SK-N-SH (cell line): ENCODE measurements at regions not wholly inside any gene's neighbourhood (a gene's known extent, or its start where the extent isn't known, plus 50 kb on each side); places are given as distances from the start of the nearest gene placed in this dataset.

Experiments
- CTCF ChIA-PET: fragments of 300-600, 350-600 bp; formaldehyde crosslinking; extraction: SDS; loops from one replicate; lab custom pipeline; 2021; lab: Yijun Ruan, JAX
- POLR2A ChIA-PET: fragments of 350-600 bp; sonication (Branson Sonifier 250); formaldehyde crosslinking; extraction: SDS; loops from one replicate; lab custom pipeline; 2020; ENCODE audit warnings: antibody characterized with exemption, inconsistent platforms; lab: Yijun Ruan, JAX
- DNase-seq: peaks from one replicate; pipeline ENCODE4 v3.0.0; 2012
- H2AFZ ChIP-seq: fragments of 200-600 bp; sonication (generic); 2 replicates; pipeline ENCODE4 v1.8.1; 2016; ENCODE audit warnings: antibody characterized with exemption, mild to moderate bottlenecking, low read depth
- H3F3A ChIP-seq: fragments of 200-600 bp; sonication (generic); replicated peaks from 2 replicates; pipeline ENCODE3; 2016; ENCODE audit warnings: antibody characterized with exemption, mild to moderate bottlenecking; ENCODE audit not compliant: insufficient read depth
- H3K27ac ChIP-seq, 2 experiments: fragments of 200-500 bp in 1 of 2; fragments of 200-600 bp in 1 of 2; sonication (Bioruptor generic) in 1 of 2; sonication (generic), shearing (Covaris generic) in 1 of 2; 2 replicates each; pipeline versions ENCODE4 v1.5.1 to v1.6.1; 2014 to 2016; ENCODE audit warnings: low read depth in 2 of 2, inconsistent platforms in 1 of 2, low read length in 1 of 2, mild to moderate bottlenecking in 1 of 2, mixed read lengths in 1 of 2
- H3K27me3 ChIP-seq: fragments of 200-600 bp; sonication (generic), shearing (Covaris generic); 2 replicates; pipeline ENCODE4 v1.6.1; 2016; ENCODE audit warnings: mixed run types; ENCODE audit not compliant: insufficient read depth
- H3K36me3 ChIP-seq, 2 experiments: fragments of 200-500 bp in 1 of 2; fragments of 200-600 bp in 1 of 2; sonication (Bioruptor generic) in 1 of 2; sonication (generic) in 1 of 2; replicated peaks in 1 of 2; 2 replicates each; pipeline versions ENCODE3 to v1.5.1; 2014 to 2016; ENCODE audit warnings: low read length in 1 of 2, mild to moderate bottlenecking in 1 of 2; ENCODE audit not compliant: insufficient read depth in 2 of 2, control insufficient read depth in 1 of 2
- H3K4me1 ChIP-seq, 2 experiments: fragments of 200-500 bp in 1 of 2; fragments of 200-600 bp in 1 of 2; sonication (Bioruptor generic) in 1 of 2; sonication (generic), shearing (Covaris generic) in 1 of 2; 2 replicates each; pipeline versions ENCODE4 v1.5.1 to v1.6.1; 2014 to 2016; ENCODE audit warnings: low read depth in 1 of 2, low read length in 1 of 2, mixed run types in 1 of 2; ENCODE audit not compliant: insufficient read depth in 2 of 2, control insufficient read depth in 1 of 2
- H3K4me2 ChIP-seq: fragments of 200-600 bp; sonication (generic), shearing (Covaris generic); 2 replicates; pipeline ENCODE4 v1.6.1; 2017; ENCODE audit warnings: mixed run types
- H3K4me3 ChIP-seq, 2 experiments: fragments of 200-500 bp in 1 of 2; fragments of 200-600 bp in 1 of 2; sonication (Bioruptor generic) in 1 of 2; sonication (generic), shearing (Covaris generic) in 1 of 2; 2 replicates each; pipeline versions ENCODE4 v1.5.1 to v1.8.1; 2014 to 2016; ENCODE audit warnings: low read depth in 2 of 2, inconsistent platforms in 1 of 2, low read length in 1 of 2, mild to moderate bottlenecking in 1 of 2, mixed read lengths in 1 of 2, moderate library complexity in 1 of 2
- H3K79me2 ChIP-seq: fragments of 200-600 bp; sonication (generic); 2 replicates; pipeline ENCODE4 v1.8.1; 2017; ENCODE audit warnings: mild to moderate bottlenecking; ENCODE audit not compliant: insufficient read depth
- H3K9ac ChIP-seq: fragments of 200-600 bp; sonication (generic); 2 replicates; pipeline ENCODE4 v1.6.1; 2017; ENCODE audit warnings: mixed run types
- H3K9me2 ChIP-seq: fragments of 200-600 bp; sonication (generic); 2 replicates; pipeline ENCODE4 v1.6.1; 2017; ENCODE audit warnings: mixed run types
- H3K9me3 ChIP-seq: fragments of 200-600 bp; sonication (generic); 2 replicates; pipeline ENCODE4 v1.6.1; 2017; ENCODE audit warnings: mixed run types, mild to moderate bottlenecking, moderate library complexity
- H4K20me1 ChIP-seq: fragments of 200-600 bp; sonication (generic); 2 replicates; pipeline ENCODE4 v1.6.1; 2017; ENCODE audit warnings: mild to moderate bottlenecking, mixed run types; ENCODE audit not compliant: insufficient read depth
- CHD2 ChIP-seq: fragments of 150-350 bp; IDR thresholded peaks from 2 replicates; pipeline ENCODE4 v1.6.1; 2018; ENCODE audit warnings: low read length; ENCODE audit not compliant: partially characterized antibody
- FOSL2 ChIP-seq: IDR thresholded peaks from 2 replicates; pipeline ENCODE4 v1.4.0; 2012; ENCODE audit warnings: low read depth, mild to moderate bottlenecking, moderate library complexity, borderline replicate concordance
- FOXJ3 ChIP-seq: sonication (generic); formaldehyde crosslinking; IDR thresholded peaks from 2 replicates; pipeline ENCODE4 v1.5.1; 2020; ENCODE audit warnings: mild to moderate bottlenecking, missing genetic modification reagents
- GABPA ChIP-seq: IDR thresholded peaks from 2 replicates; pipeline ENCODE4 v1.4.0; 2012; ENCODE audit warnings: low read depth, mild to moderate bottlenecking
- MXI1 ChIP-seq: IDR thresholded peaks from 2 replicates; pipeline ENCODE4 v1.6.1; 2012; ENCODE audit warnings: mild to moderate bottlenecking, low read depth, low read length, improper control_type of control experiment
- RAD21 ChIP-seq: IDR thresholded peaks from 2 replicates; pipeline ENCODE4 v1.6.1; 2012; ENCODE audit warnings: mild to moderate bottlenecking, low read length
- TEAD4 ChIP-seq: IDR thresholded peaks from 2 replicates; pipeline ENCODE4 v1.4.0; 2012; ENCODE audit warnings: mild to moderate bottlenecking, borderline replicate concordance; ENCODE audit not compliant: insufficient read depth
- YY1 ChIP-seq: IDR thresholded peaks from 2 replicates; pipeline ENCODE4 v1.4.0; 2012; ENCODE audit warnings: low read depth, mild to moderate bottlenecking
- WGBS: methylation state at CpG from one replicate; pipeline ENCODE4 v1.1.6; 2017; ENCODE audit warnings: low lambda C conversion rate; 5-methylcytosine and 5-hydroxymethylcytosine counted together
- TF ChIP-seq, protein P1 (sequence below): IDR thresholded peaks from 2 replicates; pipeline ENCODE4; 2012
- TF ChIP-seq, protein P2 (sequence below): fragments of 150-350 bp; IDR thresholded peaks from 2 replicates; pipeline ENCODE4 v1.6.1; 2017; ENCODE audit warnings: antibody characterized with exemption, low read length, low read depth, borderline replicate concordance
- TF ChIP-seq, protein P3 (sequence below): fragments of 150-350 bp; IDR thresholded peaks from 2 replicates; pipeline ENCODE4 v1.6.1; 2016; ENCODE audit warnings: mild to moderate bottlenecking, low read depth, low read length
- TF ChIP-seq, protein P4 (sequence below): fragments of 200-600 bp; sonication (generic); IDR thresholded peaks from 2 replicates; pipeline ENCODE4 v1.6.1; 2017; ENCODE audit warnings: antibody characterized with exemption, mild to moderate bottlenecking, moderate library complexity

DNA sequence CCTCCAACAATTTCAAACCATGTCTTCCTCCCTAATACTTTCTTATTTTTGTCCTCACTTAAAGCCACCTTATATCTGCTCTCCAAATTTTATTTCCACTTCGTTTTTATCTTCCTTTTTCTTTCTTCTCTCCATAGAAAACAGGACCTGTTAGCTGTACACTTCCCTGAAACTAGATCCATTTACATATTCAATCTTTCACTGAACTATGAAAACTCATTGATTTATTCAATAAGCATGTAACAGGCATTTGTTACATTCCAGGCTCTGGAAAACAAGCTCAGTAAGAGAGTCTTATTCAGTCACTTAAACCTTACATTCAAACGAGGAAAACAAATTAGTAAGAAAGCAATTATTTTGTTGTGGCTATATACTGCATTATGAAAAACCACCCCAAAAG, 1225.3 kb downstream of the SUCLG1 start:
- Histone ChIP-seq H3K9me3 (no peaks in the 10 kb centered on the region), H3K79me2 (no peaks in the 10 kb centered on the region), H3K9ac (no peak overlapping the region), H3K4me3 (no peak overlapping the region), H3K36me3 (no peaks in the 10 kb centered on the region), H4K20me1 (no peaks in the 10 kb centered on the region), H3K4me2 (no peak overlapping the region), H3K27ac (no peak overlapping the region), H2AFZ (no peak overlapping the region), H3K9me2 (no peaks in the 10 kb centered on the region), H3F3A (no peaks in the 10 kb centered on the region), H3K4me1 (no peaks in the 10 kb centered on the region), H3K27me3 (no peaks in the 10 kb centered on the region)
- WGBS: 0% methylated on average over 2 of the region's 2 CpGs
- ChIA-PET CTCF (no interaction called here), POLR2A (no interaction called here)
- TF ChIP-seq, protein P1, sequence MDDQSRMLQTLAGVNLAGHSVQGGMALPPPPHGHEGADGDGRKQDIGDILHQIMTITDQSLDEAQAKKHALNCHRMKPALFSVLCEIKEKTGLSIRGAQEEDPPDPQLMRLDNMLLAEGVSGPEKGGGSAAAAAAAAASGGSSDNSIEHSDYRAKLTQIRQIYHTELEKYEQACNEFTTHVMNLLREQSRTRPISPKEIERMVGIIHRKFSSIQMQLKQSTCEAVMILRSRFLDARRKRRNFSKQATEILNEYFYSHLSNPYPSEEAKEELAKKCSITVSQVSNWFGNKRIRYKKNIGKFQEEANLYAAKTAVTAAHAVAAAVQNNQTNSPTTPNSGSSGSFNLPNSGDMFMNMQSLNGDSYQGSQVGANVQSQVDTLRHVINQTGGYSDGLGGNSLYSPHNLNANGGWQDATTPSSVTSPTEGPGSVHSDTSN: no peak
- no peak for DNase-seq

DNA sequence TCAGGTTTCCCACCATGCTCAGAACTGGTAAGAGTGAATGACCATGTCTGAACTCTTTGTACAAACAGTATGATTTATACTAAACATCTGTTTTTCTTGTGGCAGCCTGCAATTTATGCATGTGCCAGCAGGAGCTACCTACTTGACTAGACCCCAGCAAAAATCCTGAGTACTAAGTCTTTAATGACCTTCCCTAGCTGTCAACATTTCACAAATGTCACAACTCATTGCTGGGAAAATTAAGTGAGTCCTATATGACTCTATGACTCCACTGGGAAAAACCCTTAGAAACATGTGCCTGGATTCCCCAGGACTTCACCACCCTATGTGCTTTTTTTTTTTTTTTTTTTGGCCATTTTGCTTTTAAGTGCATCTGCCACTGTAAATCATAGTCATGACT, 1225.8 kb downstream of the SUCLG1 start:
- Histone ChIP-seq H3K9me2 (no peaks in the 10 kb centered on the region), H3K36me3 (no peaks in the 10 kb centered on the region), H3F3A (no peaks in the 10 kb centered on the region), H3K27me3 (no peaks in the 10 kb centered on the region), H3K79me2 (no peaks in the 10 kb centered on the region), H3K9me3 (no peaks in the 10 kb centered on the region), H4K20me1 (no peaks in the 10 kb centered on the region), H2AFZ (no peak overlapping the region), H3K9ac (no peak overlapping the region), H3K4me1 (no peaks in the 10 kb centered on the region), H3K27ac (no peak overlapping the region), H3K4me2 (no peak overlapping the region), H3K4me3 (no peak overlapping the region)
- POLR2A ChIA-PET: no interaction called here
- DNase-seq: no peak
- CTCF ChIA-PET: no interaction called here
- TF ChIP-seq RAD21: no peak
- no peak for TF ChIP-seq CHD2
- no peak for TF ChIP-seq GABPA
- TF ChIP-seq, protein P2, sequence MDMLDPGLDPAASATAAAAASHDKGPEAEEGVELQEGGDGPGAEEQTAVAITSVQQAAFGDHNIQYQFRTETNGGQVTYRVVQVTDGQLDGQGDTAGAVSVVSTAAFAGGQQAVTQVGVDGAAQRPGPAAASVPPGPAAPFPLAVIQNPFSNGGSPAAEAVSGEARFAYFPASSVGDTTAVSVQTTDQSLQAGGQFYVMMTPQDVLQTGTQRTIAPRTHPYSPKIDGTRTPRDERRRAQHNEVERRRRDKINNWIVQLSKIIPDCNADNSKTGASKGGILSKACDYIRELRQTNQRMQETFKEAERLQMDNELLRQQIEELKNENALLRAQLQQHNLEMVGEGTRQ: no peak

DNA sequence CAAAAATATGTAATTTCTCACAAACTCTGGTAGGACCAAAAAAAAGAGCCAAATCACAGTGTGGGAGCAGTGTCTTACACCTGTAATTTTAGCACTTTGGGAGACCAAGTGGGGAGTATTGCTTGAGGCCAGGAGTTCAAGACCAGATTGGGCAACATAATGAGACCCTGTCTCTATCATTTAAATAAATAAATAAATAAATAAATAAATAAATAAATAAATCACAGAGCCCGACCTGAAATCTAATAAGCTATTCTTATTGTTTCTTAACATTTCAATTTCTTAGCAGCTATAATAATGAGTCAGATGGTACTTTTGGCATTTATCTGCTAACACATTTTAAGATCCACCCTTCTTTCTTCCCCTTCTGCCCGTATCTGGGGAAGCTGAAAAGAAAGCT, 1229.6 kb downstream of the SUCLG1 start:
- H3K9me2 ChIP-seq: no peaks in the 10 kb centered on the region
- H3K27me3 ChIP-seq: no peaks in the 10 kb centered on the region
- no peak overlapping the region for H3K4me3 ChIP-seq
- H3F3A ChIP-seq: no peaks in the 10 kb centered on the region
- H3K4me2 ChIP-seq: no peak overlapping the region
- DNase-seq: no peak
- no peak overlapping the region for H3K9ac ChIP-seq
- H2AFZ ChIP-seq: no peak overlapping the region
- WGBS: 4% methylated on average over 2 of the region's 2 CpGs
- no peaks in the 10 kb centered on the region for H3K4me1 ChIP-seq
- no peak overlapping the region for H3K27ac ChIP-seq
- H4K20me1 ChIP-seq: no peaks in the 10 kb centered on the region
- H3K36me3 ChIP-seq: no peaks in the 10 kb centered on the region
- H3K79me2 ChIP-seq: no peaks in the 10 kb centered on the region
- CTCF ChIA-PET: no interaction called here
- POLR2A ChIA-PET: no interaction called here
- H3K9me3 ChIP-seq: no peaks in the 10 kb centered on the region
- TF ChIP-seq TEAD4 (no peak), MXI1 (no peak), FOSL2 (no peak), YY1 (no peak), FOXJ3 (CRISPR knock-in tag) (no peak)
- TF ChIP-seq, protein P2: no peak
- TF ChIP-seq, protein P3, sequence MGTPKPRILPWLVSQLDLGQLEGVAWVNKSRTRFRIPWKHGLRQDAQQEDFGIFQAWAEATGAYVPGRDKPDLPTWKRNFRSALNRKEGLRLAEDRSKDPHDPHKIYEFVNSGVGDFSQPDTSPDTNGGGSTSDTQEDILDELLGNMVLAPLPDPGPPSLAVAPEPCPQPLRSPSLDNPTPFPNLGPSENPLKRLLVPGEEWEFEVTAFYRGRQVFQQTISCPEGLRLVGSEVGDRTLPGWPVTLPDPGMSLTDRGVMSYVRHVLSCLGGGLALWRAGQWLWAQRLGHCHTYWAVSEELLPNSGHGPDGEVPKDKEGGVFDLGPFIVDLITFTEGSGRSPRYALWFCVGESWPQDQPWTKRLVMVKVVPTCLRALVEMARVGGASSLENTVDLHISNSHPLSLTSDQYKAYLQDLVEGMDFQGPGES: no peak
- TF ChIP-seq, protein P4, sequence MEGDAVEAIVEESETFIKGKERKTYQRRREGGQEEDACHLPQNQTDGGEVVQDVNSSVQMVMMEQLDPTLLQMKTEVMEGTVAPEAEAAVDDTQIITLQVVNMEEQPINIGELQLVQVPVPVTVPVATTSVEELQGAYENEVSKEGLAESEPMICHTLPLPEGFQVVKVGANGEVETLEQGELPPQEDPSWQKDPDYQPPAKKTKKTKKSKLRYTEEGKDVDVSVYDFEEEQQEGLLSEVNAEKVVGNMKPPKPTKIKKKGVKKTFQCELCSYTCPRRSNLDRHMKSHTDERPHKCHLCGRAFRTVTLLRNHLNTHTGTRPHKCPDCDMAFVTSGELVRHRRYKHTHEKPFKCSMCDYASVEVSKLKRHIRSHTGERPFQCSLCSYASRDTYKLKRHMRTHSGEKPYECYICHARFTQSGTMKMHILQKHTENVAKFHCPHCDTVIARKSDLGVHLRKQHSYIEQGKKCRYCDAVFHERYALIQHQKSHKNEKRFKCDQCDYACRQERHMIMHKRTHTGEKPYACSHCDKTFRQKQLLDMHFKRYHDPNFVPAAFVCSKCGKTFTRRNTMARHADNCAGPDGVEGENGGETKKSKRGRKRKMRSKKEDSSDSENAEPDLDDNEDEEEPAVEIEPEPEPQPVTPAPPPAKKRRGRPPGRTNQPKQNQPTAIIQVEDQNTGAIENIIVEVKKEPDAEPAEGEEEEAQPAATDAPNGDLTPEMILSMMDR: no peak
- TF ChIP-seq, protein P1: no peak
